IMR-90 (cell line): ENCODE measurements at regions not wholly inside any gene's neighbourhood (a gene's known extent, or its start where the extent isn't known, plus 50 kb on each side); places are given as distances from the start of the nearest gene placed in this dataset.

Experiments
- CTCF ChIP-seq: conservative IDR thresholded peaks from 2 replicates; pipeline ENCODE4 v1.5.1; 2012; ENCODE audit warnings: mild to moderate bottlenecking, low read depth, low read length, improper control_type of control experiment
- MAFK ChIP-seq: IDR thresholded peaks from 2 replicates; pipeline ENCODE4 v1.6.1; 2012; ENCODE audit warnings: low read depth, low read length, improper control_type of control experiment
- MAZ ChIP-seq: IDR thresholded peaks from 2 replicates; pipeline ENCODE4 v1.6.1; 2012; ENCODE audit warnings: low read depth, mild to moderate bottlenecking, low read length, improper control_type of control experiment, moderate library complexity, borderline replicate concordance
- MXI1 ChIP-seq: IDR thresholded peaks from 2 replicates; pipeline ENCODE4 v1.6.1; 2012; ENCODE audit warnings: low read depth, mild to moderate bottlenecking, low read length, moderate library complexity, borderline replicate concordance
- POLR2A ChIP-seq: IDR thresholded peaks from 2 replicates; pipeline ENCODE4 v1.6.1; 2012; ENCODE audit warnings: mild to moderate bottlenecking, low read depth, low read length
- RCOR1 ChIP-seq: IDR thresholded peaks from 2 replicates; pipeline ENCODE4 v1.6.1; 2012; ENCODE audit warnings: mild to moderate bottlenecking, low read length, improper control_type of control experiment; ENCODE audit not compliant: insufficient replicate concordance
- RFX5 ChIP-seq: IDR thresholded peaks from 2 replicates; pipeline ENCODE4 v1.8.0; 2012; ENCODE audit warnings: low read depth, mild to moderate bottlenecking, low read length, moderate library complexity

- TF ChIP-seq MAFK (no peak), CTCF (no peak), RFX5 (no peak), MXI1 (no peak), POLR2A (no peak), MAZ (no peak), RCOR1 (no peak)
Measured at GRCh38 chr20:6287471-6287870, 164.6 kb upstream of the FERMT1 start.
